MM.1S (cell line): ENCODE measurements at regions not wholly inside any gene's neighbourhood (a gene's known extent, or its start where the extent isn't known, plus 50 kb on each side); places are given as distances from the start of the nearest gene placed in this dataset.

Experiments used
- DNase-seq: peaks from one replicate; pipeline ENCODE4 v3.0.0-alpha.2; 2015
- H2AFZ ChIP-seq: fragments of 300-600 bp; sonication (generic); 2 replicates; pipeline ENCODE4 v1.6.0; 2016; ENCODE audit warnings: antibody characterized with exemption, low read length
- H3F3A ChIP-seq: fragments of 300-600 bp; sonication (generic); 2 replicates; pipeline ENCODE4 v1.6.1; 2016; ENCODE audit warnings: mild to moderate bottlenecking, antibody characterized with exemption, low read length, moderate library complexity, mixed read lengths; ENCODE audit not compliant: insufficient read depth
- H3K27ac ChIP-seq: fragments of 300-600 bp; sonication (generic); 2 replicates; pipeline ENCODE4 v1.5.1; 2016; ENCODE audit warnings: mild to moderate bottlenecking, low read length
- H3K27me3 ChIP-seq: fragments of 300-600 bp; sonication (generic); replicated peaks from 2 replicates; pipeline ENCODE4 v1.6.0; 2016; ENCODE audit warnings: low read length; ENCODE audit not compliant: insufficient read depth
- H3K36me3 ChIP-seq: fragments of 300-600 bp; sonication (generic); replicated peaks from 2 replicates; pipeline ENCODE4 v1.6.1; 2016; ENCODE audit warnings: mild to moderate bottlenecking, low read length, mixed read lengths; ENCODE audit not compliant: insufficient read depth
- H3K4me1 ChIP-seq: fragments of 300-600 bp; sonication (generic); 2 replicates; pipeline ENCODE4 v1.6.1; 2016; ENCODE audit warnings: low read length, mixed read lengths
- H3K4me2 ChIP-seq: fragments of 300-600 bp; sonication (generic); 2 replicates; pipeline ENCODE4 v1.6.0; 2016; ENCODE audit warnings: low read depth, low read length
- H3K4me3 ChIP-seq: fragments of 300-600 bp; sonication (generic); 2 replicates; pipeline ENCODE4 v1.5.1; 2016; ENCODE audit warnings: low read length, mixed read lengths
- H3K79me2 ChIP-seq: fragments of 300-600 bp; sonication (generic); 2 replicates; pipeline ENCODE4 v1.6.1; 2016; ENCODE audit warnings: mixed run types, low read length, mixed read lengths
- H3K9ac ChIP-seq: fragments of 300-600 bp; sonication (generic); 2 replicates; pipeline ENCODE4 v1.6.1; 2016; ENCODE audit warnings: low read length, mixed read lengths
- H3K9me2 ChIP-seq: fragments of 300-600 bp; sonication (generic); replicated peaks from 2 replicates; pipeline ENCODE4 v1.6.1; 2016; ENCODE audit warnings: mild to moderate bottlenecking, low read length, mixed read lengths; ENCODE audit not compliant: insufficient read depth
- H3K9me3 ChIP-seq: fragments of 300-600 bp; sonication (generic); replicated peaks from 2 replicates; pipeline ENCODE4 v1.6.1; 2016; ENCODE audit warnings: mild to moderate bottlenecking, low read length, mixed read lengths; ENCODE audit not compliant: insufficient read depth
- H4K20me1 ChIP-seq: fragments of 300-600 bp; sonication (generic); 2 replicates; pipeline ENCODE4 v1.6.1; 2016; ENCODE audit warnings: mild to moderate bottlenecking, low read length, moderate library complexity, mixed read lengths; ENCODE audit not compliant: insufficient read depth
- CTCF ChIP-seq: fragments of 300-600 bp; sonication (generic); IDR thresholded peaks from 2 replicates; pipeline ENCODE4 v1.5.1; 2016; ENCODE audit warnings: antibody characterized with exemption, low read length, mixed read lengths
- EZH2 ChIP-seq: fragments of 300-600 bp; sonication (generic); optimal IDR thresholded peaks from 2 replicates; pipeline ENCODE3; 2017; ENCODE audit warnings: low read depth, mild to moderate bottlenecking, antibody characterized with exemption, low read length, mixed read lengths
- EZH2phosphoT487 ChIP-seq: fragments of 300-600 bp; sonication (generic); IDR thresholded peaks from 2 replicates; pipeline ENCODE4 v1.6.1; 2018; ENCODE audit warnings: antibody characterized with exemption, low read length

GRCh38 chr1:68327414-68327813 is 95.1 kb upstream of the WLS start:
- Histone ChIP-seq H3K9me2 (no peaks in the 10 kb centered on the region), H3F3A (no peaks in the 10 kb centered on the region)

GRCh38 chr1:68326481-68326880 is 94.2 kb upstream of the WLS start:
- H3K4me3 ChIP-seq: no peak overlapping the region
- H4K20me1 ChIP-seq: no peaks in the 10 kb centered on the region
- no peaks in the 10 kb centered on the region for H3K9me2 ChIP-seq
- no peaks in the 10 kb centered on the region for H3F3A ChIP-seq
- H3K27me3 ChIP-seq: no peaks in the 10 kb centered on the region
- no peak for DNase-seq
- no peaks in the 10 kb centered on the region for H3K4me1 ChIP-seq
- no peak overlapping the region for H2AFZ ChIP-seq
- H3K27ac ChIP-seq: no peak overlapping the region
- no peaks in the 10 kb centered on the region for H3K36me3 ChIP-seq
- no peaks in the 10 kb centered on the region for H3K9me3 ChIP-seq
- H3K79me2 ChIP-seq: no peaks in the 10 kb centered on the region
- H3K9ac ChIP-seq: no peak overlapping the region
- TF ChIP-seq CTCF: no peak
- no peak for TF ChIP-seq EZH2phosphoT487
- no peak for TF ChIP-seq EZH2
- H3K4me2 ChIP-seq: no peak overlapping the region

More at GRCh38 chr1:68327414-68327813, 95.1 kb upstream of the WLS start:
- Histone ChIP-seq H3K36me3 (no peaks in the 10 kb centered on the region), H3K4me2 (no peak overlapping the region), H3K4me1 (no peaks in the 10 kb centered on the region), H3K9ac (no peak overlapping the region), H3K9me3 (no peaks in the 10 kb centered on the region), H3K4me3 (no peak overlapping the region), H3K79me2 (no peaks in the 10 kb centered on the region), H2AFZ (no peak overlapping the region), H3K27ac (no peak overlapping the region), H4K20me1 (no peaks in the 10 kb centered on the region), H3K27me3 (no peaks in the 10 kb centered on the region)
- no peak for DNase-seq
- TF ChIP-seq CTCF: no peak
- TF ChIP-seq EZH2: no peak
- TF ChIP-seq EZH2phosphoT487: no peak

GRCh38 chr1:68324316-68324715 is 92.0 kb upstream of the WLS start:
- DNase-seq: no peak
- H3K36me3 ChIP-seq: no peaks in the 10 kb centered on the region
- H3K4me3 ChIP-seq: no peak overlapping the region
- H3K9me2 ChIP-seq: no peaks in the 10 kb centered on the region
- H3K4me2 ChIP-seq: no peak overlapping the region
- TF ChIP-seq EZH2phosphoT487 (no peak), CTCF (no peak), EZH2 (no peak)
- no peaks in the 10 kb centered on the region for H4K20me1 ChIP-seq
- H3K27me3 ChIP-seq: no peaks in the 10 kb centered on the region
- no peaks in the 10 kb centered on the region for H3K79me2 ChIP-seq
- no peak overlapping the region for H3K9ac ChIP-seq
- H3K9me3 ChIP-seq: no peaks in the 10 kb centered on the region
- H3K27ac ChIP-seq: no peak overlapping the region
- H3F3A ChIP-seq: no peaks in the 10 kb centered on the region
- H3K4me1 ChIP-seq: no peaks in the 10 kb centered on the region
- H2AFZ ChIP-seq: no peak overlapping the region
